AG10803 (cell line): ENCODE measurements at regions not wholly inside any gene's neighbourhood (a gene's known extent, or its start where the extent isn't known, plus 50 kb on each side); places are given as distances from the start of the nearest gene placed in this dataset.

ENCODE experiments used
- DNase-seq: peaks from one replicate; pipeline ENCODE4 v3.0.0; 2010; ENCODE audit warnings: low read depth
- H3K4me3 ChIP-seq: 2 replicates; pipeline ENCODE4 v1.5.1; 2011; ENCODE audit warnings: mild to moderate bottlenecking, low read length, control low read depth
- TF ChIP-seq, protein P1 (sequence below): conservative IDR thresholded peaks from 2 replicates; pipeline ENCODE4 v1.5.1; 2011; ENCODE audit warnings: mild to moderate bottlenecking, low read length, control low read depth, inconsistent platforms

DNA sequence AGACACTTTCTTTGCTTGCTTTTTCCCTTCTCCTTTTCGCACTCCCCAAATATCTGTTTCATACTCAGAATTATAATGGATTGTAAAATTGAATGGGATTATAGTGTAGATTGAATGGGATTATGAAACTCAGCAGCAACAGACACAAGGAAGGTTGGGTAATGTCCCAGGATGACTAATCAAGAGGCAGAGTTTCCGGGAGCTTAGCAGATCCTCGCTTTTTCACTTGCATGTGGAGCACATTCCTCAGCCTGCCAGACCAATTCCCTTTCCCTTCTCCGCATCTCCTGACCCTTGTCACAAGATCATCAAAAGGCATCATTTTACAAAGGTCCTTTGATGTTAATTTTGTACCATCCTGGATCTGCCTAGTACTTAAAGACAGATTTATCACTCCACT, 55.1 kb upstream of the SLC1A1 start:
- TF ChIP-seq, protein P1, sequence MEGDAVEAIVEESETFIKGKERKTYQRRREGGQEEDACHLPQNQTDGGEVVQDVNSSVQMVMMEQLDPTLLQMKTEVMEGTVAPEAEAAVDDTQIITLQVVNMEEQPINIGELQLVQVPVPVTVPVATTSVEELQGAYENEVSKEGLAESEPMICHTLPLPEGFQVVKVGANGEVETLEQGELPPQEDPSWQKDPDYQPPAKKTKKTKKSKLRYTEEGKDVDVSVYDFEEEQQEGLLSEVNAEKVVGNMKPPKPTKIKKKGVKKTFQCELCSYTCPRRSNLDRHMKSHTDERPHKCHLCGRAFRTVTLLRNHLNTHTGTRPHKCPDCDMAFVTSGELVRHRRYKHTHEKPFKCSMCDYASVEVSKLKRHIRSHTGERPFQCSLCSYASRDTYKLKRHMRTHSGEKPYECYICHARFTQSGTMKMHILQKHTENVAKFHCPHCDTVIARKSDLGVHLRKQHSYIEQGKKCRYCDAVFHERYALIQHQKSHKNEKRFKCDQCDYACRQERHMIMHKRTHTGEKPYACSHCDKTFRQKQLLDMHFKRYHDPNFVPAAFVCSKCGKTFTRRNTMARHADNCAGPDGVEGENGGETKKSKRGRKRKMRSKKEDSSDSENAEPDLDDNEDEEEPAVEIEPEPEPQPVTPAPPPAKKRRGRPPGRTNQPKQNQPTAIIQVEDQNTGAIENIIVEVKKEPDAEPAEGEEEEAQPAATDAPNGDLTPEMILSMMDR = no peak

GRCh38 chr9:4433379-4433778, 56.9 kb upstream of the SLC1A1 start:
- no peak for DNase-seq
- TF ChIP-seq, protein P1 = no peak
- H3K4me3 ChIP-seq = no peak overlapping the region

More for the DNA sequence above, 55.1 kb upstream of the SLC1A1 start:
- DNase-seq = peak; percentile 84
- no peak overlapping the region for H3K4me3 ChIP-seq

DNA sequence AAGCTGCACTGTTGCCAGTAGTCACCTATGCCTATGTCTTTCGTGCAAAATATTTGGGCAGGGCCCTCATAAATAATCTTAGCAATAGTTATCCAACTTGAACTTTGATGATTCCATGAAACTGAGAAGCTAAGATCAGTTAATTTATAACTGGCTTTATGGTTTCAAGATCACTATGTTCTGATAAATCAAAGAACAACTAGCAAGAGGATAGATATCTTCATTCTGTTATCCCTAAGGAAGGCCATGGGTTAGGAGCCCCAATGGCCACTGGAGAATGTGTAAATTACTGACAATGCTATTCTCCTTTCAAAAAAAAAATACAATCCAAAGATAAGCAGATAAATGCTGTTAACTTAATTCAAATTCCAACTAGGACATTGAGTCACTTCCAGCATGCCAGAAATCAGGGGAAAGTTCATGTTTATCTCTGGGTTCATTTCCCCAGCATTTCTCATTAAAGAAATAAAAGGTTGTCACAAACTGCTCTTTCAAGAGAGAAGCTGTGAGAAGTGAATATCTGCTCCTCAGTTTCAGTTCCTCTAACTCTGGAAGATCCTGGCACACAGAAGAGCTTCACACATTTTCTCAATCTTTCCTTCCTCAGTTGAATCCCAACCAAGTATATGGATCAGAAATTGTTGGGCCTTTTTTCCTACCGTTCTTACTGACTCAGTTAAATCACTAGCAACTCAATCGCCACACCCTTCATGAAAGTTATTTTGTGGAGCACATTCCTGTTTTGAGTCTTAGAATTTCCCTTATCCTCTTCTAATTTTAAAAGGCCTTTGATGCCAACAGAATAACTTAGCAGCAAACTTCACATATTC, 59.6 kb upstream of the SLC1A1 start:
- TF ChIP-seq, protein P1 = no peak
- peak; percentile 33 for DNase-seq
- no peak overlapping the region for H3K4me3 ChIP-seq

GRCh38 chr9:4425319-4426045, 64.8 kb upstream of the SLC1A1 start:
- peak; percentile 58 for DNase-seq
- no peak overlapping the region for H3K4me3 ChIP-seq
- TF ChIP-seq, protein P1 = no peak

DNA sequence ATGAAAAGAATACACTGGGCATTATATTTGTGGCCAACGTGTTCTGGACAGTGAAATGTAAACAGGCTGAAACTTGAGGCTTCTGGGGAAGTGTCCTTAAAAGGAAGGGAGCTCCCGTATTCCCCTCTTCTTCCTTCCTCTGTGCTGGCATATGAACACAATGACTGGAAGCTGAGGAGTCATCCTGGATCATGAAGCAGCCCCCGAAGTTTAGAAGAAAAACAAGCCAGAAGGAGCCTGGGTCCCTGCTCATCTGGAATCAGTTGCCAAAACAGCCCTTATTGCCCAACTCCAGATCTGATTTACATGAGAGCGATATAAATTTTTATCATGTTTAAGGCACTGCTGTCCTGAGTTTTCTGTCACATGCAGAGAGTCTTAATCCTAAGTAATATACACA, 65.4 kb upstream of the SLC1A1 start:
- TF ChIP-seq, protein P1 = no peak
- no peak overlapping the region for H3K4me3 ChIP-seq
- no peak for DNase-seq

DNA sequence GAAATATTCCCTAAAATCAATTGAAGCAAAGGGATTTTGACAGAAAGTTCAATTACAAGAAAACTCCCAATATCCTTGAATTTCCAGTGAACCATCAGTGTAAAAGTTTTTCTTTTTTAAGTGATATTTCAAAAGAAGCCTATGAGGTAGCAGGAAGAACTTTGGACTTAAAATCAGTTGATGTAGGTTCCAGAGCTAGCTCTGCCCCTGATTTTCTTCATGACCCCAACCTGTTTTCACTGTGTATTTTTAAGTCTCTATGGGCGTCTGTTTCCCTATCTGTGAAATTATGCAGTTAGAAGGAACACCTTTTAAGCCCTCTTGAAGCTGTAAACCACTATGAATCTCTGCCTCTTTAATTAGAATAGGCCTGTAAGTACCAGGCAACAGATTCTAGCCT, 66.2 kb upstream of the SLC1A1 start:
- DNase-seq = no peak
- H3K4me3 ChIP-seq = no peak overlapping the region
- TF ChIP-seq, protein P1 = no peak
